ENCODE measurements at regions not wholly inside any gene's neighbourhood (a gene's known extent, or its start where the extent isn't known, plus 50 kb on each side); places are given as distances from the start of the nearest gene placed in this dataset.
"Not testable (repeated sequence)": the region's sequence is repeated elsewhere in the genome, so short reads cannot be mapped to it uniquely, and the experiment has no call there.

- no peak overlapping the region for H3K27ac ChIP-seq (ENCODE audit: low read depth in 2 of 2, low read length in 2 of 2)
- no peaks in the 10 kb centered on the region for H3K4me1 ChIP-seq (ENCODE audit: control insufficient read depth in 2 of 2, insufficient read depth in 2 of 2, low read length in 2 of 2)
- H3K27me3 ChIP-seq (ENCODE audit: control insufficient read depth in 2 of 2, insufficient read depth in 2 of 2, low read length in 2 of 2) = no peaks in the 10 kb centered on the region
Observed at GRCh38 chr3:189404024-189404423, 227.2 kb upstream of the TP63 start.

GRCh38 chr3:189404797-189405484 is 226.2 kb upstream of the TP63 start:
- H3K4me1 ChIP-seq (ENCODE audit: control insufficient read depth in 2 of 2, insufficient read depth in 2 of 2, low read length in 2 of 2) = no peaks in the 10 kb centered on the region
- H3K9me3 ChIP-seq (ENCODE audit: control insufficient read depth in 2 of 2, low read length in 2 of 2) = no peaks in the 10 kb centered on the region
- H3K4me3 ChIP-seq (ENCODE audit: low read length in 2 of 2) = no peak overlapping the region
- no peaks in the 10 kb centered on the region for H3K27me3 ChIP-seq (ENCODE audit: control insufficient read depth in 2 of 2, insufficient read depth in 2 of 2, low read length in 2 of 2)
- H3K9ac ChIP-seq (ENCODE audit: low read depth in 1 of 2, low read length in 2 of 2) = no peak overlapping the region
- H3K36me3 ChIP-seq (ENCODE audit: control insufficient read depth in 2 of 2, insufficient read depth in 2 of 2, low read length in 2 of 2) = no peaks in the 10 kb centered on the region
- H3K27ac ChIP-seq (ENCODE audit: low read depth in 2 of 2, low read length in 2 of 2) = no peak overlapping the region

More at GRCh38 chr3:189404024-189404423, 227.2 kb upstream of the TP63 start:
- Histone ChIP-seq H3K36me3 (ENCODE audit: control insufficient read depth in 2 of 2, insufficient read depth in 2 of 2, low read length in 2 of 2) (no peaks in the 10 kb centered on the region), H3K9ac (ENCODE audit: low read depth in 1 of 2, low read length in 2 of 2) (no peak overlapping the region), H3K4me3 (ENCODE audit: low read length in 2 of 2) (no peak overlapping the region), H3K9me3 (ENCODE audit: control insufficient read depth in 2 of 2, low read length in 2 of 2) (no peaks in the 10 kb centered on the region)

- no peak overlapping the region for H3K27ac ChIP-seq (ENCODE audit: low read depth in 2 of 2, low read length in 2 of 2)
- H3K4me3 ChIP-seq (ENCODE audit: low read length in 2 of 2) = no peak overlapping the region
- H3K36me3 ChIP-seq (ENCODE audit: control insufficient read depth in 2 of 2, insufficient read depth in 2 of 2, low read length in 2 of 2) = no peaks in the 10 kb centered on the region
- H3K9me3 ChIP-seq (ENCODE audit: control insufficient read depth in 2 of 2, low read length in 2 of 2) = no peaks in the 10 kb centered on the region
- no peak overlapping the region for H3K9ac ChIP-seq (ENCODE audit: low read depth in 1 of 2, low read length in 2 of 2)
- H3K4me1 ChIP-seq (ENCODE audit: control insufficient read depth in 2 of 2, insufficient read depth in 2 of 2, low read length in 2 of 2) = no peaks in the 10 kb centered on the region
- H3K27me3 ChIP-seq (ENCODE audit: control insufficient read depth in 2 of 2, insufficient read depth in 2 of 2, low read length in 2 of 2) = no peaks in the 10 kb centered on the region
Observed at GRCh38 chr3:189406148-189406547, 225.0 kb upstream of the TP63 start.

- Histone ChIP-seq H3K9ac (ENCODE audit: low read depth in 1 of 2, low read length in 2 of 2) (no peak overlapping the region), H3K27me3 (ENCODE audit: control insufficient read depth in 2 of 2, insufficient read depth in 2 of 2, low read length in 2 of 2) (no peaks in the 10 kb centered on the region), H3K4me1 (ENCODE audit: control insufficient read depth in 2 of 2, insufficient read depth in 2 of 2, low read length in 2 of 2) (no peaks in the 10 kb centered on the region), H3K4me3 (ENCODE audit: low read length in 2 of 2) (no peak overlapping the region), H3K27ac (ENCODE audit: low read depth in 2 of 2, low read length in 2 of 2) (no peak overlapping the region), H3K9me3 (ENCODE audit: control insufficient read depth in 2 of 2, low read length in 2 of 2) (no peaks in the 10 kb centered on the region), H3K36me3 (ENCODE audit: control insufficient read depth in 2 of 2, insufficient read depth in 2 of 2, low read length in 2 of 2) (no peaks in the 10 kb centered on the region)
Observed at GRCh38 chr3:189410522-189410921, 220.7 kb upstream of the TP63 start.

- H3K27ac ChIP-seq (ENCODE audit: low read depth in 2 of 2, low read length in 2 of 2) = no peak overlapping the region
- H3K27me3 ChIP-seq (ENCODE audit: control insufficient read depth in 2 of 2, insufficient read depth in 2 of 2, low read length in 2 of 2) = no peaks in the 10 kb centered on the region
- H3K9me3 ChIP-seq (ENCODE audit: control insufficient read depth in 2 of 2, low read length in 2 of 2) = no peaks in the 10 kb centered on the region
Observed at GRCh38 chr3:189419038-189419437, 212.2 kb upstream of the TP63 start.

GRCh38 chr3:189419683-189420082 is 211.5 kb upstream of the TP63 start:
- Histone ChIP-seq H3K27ac (ENCODE audit: low read depth in 2 of 2, low read length in 2 of 2) (no peak overlapping the region), H3K4me3 (ENCODE audit: low read length in 2 of 2) (no peak overlapping the region), H3K4me1 (ENCODE audit: control insufficient read depth in 2 of 2, insufficient read depth in 2 of 2, low read length in 2 of 2) (no peaks in the 10 kb centered on the region), H3K27me3 (ENCODE audit: control insufficient read depth in 2 of 2, insufficient read depth in 2 of 2, low read length in 2 of 2) (no peaks in the 10 kb centered on the region), H3K36me3 (ENCODE audit: control insufficient read depth in 2 of 2, insufficient read depth in 2 of 2, low read length in 2 of 2) (no peaks in the 10 kb centered on the region), H3K9ac (ENCODE audit: low read depth in 1 of 2, low read length in 2 of 2) (no peak overlapping the region), H3K9me3 (ENCODE audit: control insufficient read depth in 2 of 2, low read length in 2 of 2) (no peaks in the 10 kb centered on the region)

More at GRCh38 chr3:189419038-189419437, 212.2 kb upstream of the TP63 start:
- no peak overlapping the region for H3K4me3 ChIP-seq (ENCODE audit: low read length in 2 of 2)
- H3K9ac ChIP-seq (ENCODE audit: low read depth in 1 of 2, low read length in 2 of 2) = no peak overlapping the region
- no peaks in the 10 kb centered on the region for H3K4me1 ChIP-seq (ENCODE audit: control insufficient read depth in 2 of 2, insufficient read depth in 2 of 2, low read length in 2 of 2)
- no peaks in the 10 kb centered on the region for H3K36me3 ChIP-seq (ENCODE audit: control insufficient read depth in 2 of 2, insufficient read depth in 2 of 2, low read length in 2 of 2)

- H3K36me3 ChIP-seq (ENCODE audit: control insufficient read depth in 2 of 2, insufficient read depth in 2 of 2, low read length in 2 of 2) = no peaks in the 10 kb centered on the region
- H3K9ac ChIP-seq (ENCODE audit: low read depth in 1 of 2, low read length in 2 of 2) = no peak overlapping the region
- no peaks in the 10 kb centered on the region for H3K4me1 ChIP-seq (ENCODE audit: control insufficient read depth in 2 of 2, insufficient read depth in 2 of 2, low read length in 2 of 2)
- no peak overlapping the region for H3K4me3 ChIP-seq (ENCODE audit: low read length in 2 of 2)
- H3K27ac ChIP-seq (ENCODE audit: low read depth in 2 of 2, low read length in 2 of 2) = no peak overlapping the region
- H3K27me3 ChIP-seq (ENCODE audit: control insufficient read depth in 2 of 2, insufficient read depth in 2 of 2, low read length in 2 of 2) = no peaks in the 10 kb centered on the region
- no peaks in the 10 kb centered on the region for H3K9me3 ChIP-seq (ENCODE audit: control insufficient read depth in 2 of 2, low read length in 2 of 2)
Observed at GRCh38 chr3:189424922-189425321, 206.3 kb upstream of the TP63 start.

GRCh38 chr3:189429019-189429418 is 202.2 kb upstream of the TP63 start:
- Histone ChIP-seq H3K4me1 (ENCODE audit: control insufficient read depth in 2 of 2, insufficient read depth in 2 of 2, low read length in 2 of 2) (no peaks in the 10 kb centered on the region), H3K4me3 (ENCODE audit: low read length in 2 of 2) (no peak overlapping the region), H3K36me3 (ENCODE audit: control insufficient read depth in 2 of 2, insufficient read depth in 2 of 2, low read length in 2 of 2) (no peaks in the 10 kb centered on the region), H3K9ac (ENCODE audit: low read depth in 1 of 2, low read length in 2 of 2) (no peak overlapping the region), H3K27me3 (ENCODE audit: control insufficient read depth in 2 of 2, insufficient read depth in 2 of 2, low read length in 2 of 2) (no peaks in the 10 kb centered on the region), H3K27ac (ENCODE audit: low read depth in 2 of 2, low read length in 2 of 2) (no peak overlapping the region), H3K9me3 (ENCODE audit: control insufficient read depth in 2 of 2, low read length in 2 of 2) (no peaks in the 10 kb centered on the region)

GRCh38 chr3:189430166-189430565 is 201.0 kb upstream of the TP63 start:
- Histone ChIP-seq H3K9ac (ENCODE audit: low read depth in 1 of 2, low read length in 2 of 2) (no peak overlapping the region), H3K27ac (ENCODE audit: low read depth in 2 of 2, low read length in 2 of 2) (no peak overlapping the region), H3K9me3 (ENCODE audit: control insufficient read depth in 2 of 2, low read length in 2 of 2) (no peaks in the 10 kb centered on the region), H3K4me3 (ENCODE audit: low read length in 2 of 2) (no peak overlapping the region), H3K27me3 (ENCODE audit: control insufficient read depth in 2 of 2, insufficient read depth in 2 of 2, low read length in 2 of 2) (no peaks in the 10 kb centered on the region), H3K4me1 (ENCODE audit: control insufficient read depth in 2 of 2, insufficient read depth in 2 of 2, low read length in 2 of 2) (no peaks in the 10 kb centered on the region), H3K36me3 (ENCODE audit: control insufficient read depth in 2 of 2, insufficient read depth in 2 of 2, low read length in 2 of 2) (no peaks in the 10 kb centered on the region)

GRCh38 chr3:189442257-189442656 is 188.9 kb upstream of the TP63 start:
- not testable (repeated sequence) for H3K4me1 ChIP-seq (ENCODE audit: control insufficient read depth in 2 of 2, insufficient read depth in 2 of 2, low read length in 2 of 2); H3K27me3 ChIP-seq (ENCODE audit: control insufficient read depth in 2 of 2, insufficient read depth in 2 of 2, low read length in 2 of 2); H3K9me3 ChIP-seq (ENCODE audit: control insufficient read depth in 2 of 2, low read length in 2 of 2); H3K9ac ChIP-seq (ENCODE audit: low read depth in 1 of 2, low read length in 2 of 2); H3K4me3 ChIP-seq (ENCODE audit: low read length in 2 of 2); H3K27ac ChIP-seq (ENCODE audit: low read depth in 2 of 2, low read length in 2 of 2); H3K36me3 ChIP-seq (ENCODE audit: control insufficient read depth in 2 of 2, insufficient read depth in 2 of 2, low read length in 2 of 2)

Data from mucosa of rectum (tissue), 2 donors.